WTC11 (cell line): ENCODE measurements at regions not wholly inside any gene's neighbourhood (a gene's known extent, or its start where the extent isn't known, plus 50 kb on each side); places are given as distances from the start of the nearest gene placed in this dataset.

Experiments
- ATF3 ChIP-seq: sonication (generic); formaldehyde crosslinking; conservative IDR thresholded peaks from 2 replicates; pipeline ENCODE4 v1.8.1; 2022; ENCODE audit warnings: mild to moderate bottlenecking, missing genetic modification reagents
- E2F4 ChIP-seq: sonication (generic); formaldehyde crosslinking; IDR thresholded peaks from 2 replicates; pipeline ENCODE4 v1.8.1; 2022; ENCODE audit warnings: low read depth, mild to moderate bottlenecking, moderate library complexity, missing genetic modification reagents, borderline replicate concordance
- ERG ChIP-seq: fragments of 250-450 bp; sonication (Bioruptor Pico); IDR thresholded peaks from 2 replicates; pipeline ENCODE4 v1.8.0; 2021; ENCODE audit warnings: mild to moderate bottlenecking
- FOXJ3 ChIP-seq: sonication (generic); formaldehyde crosslinking; IDR thresholded peaks from 2 replicates; pipeline ENCODE4 v1.9.0; 2021; ENCODE audit warnings: missing genetic modification reagents, mild to moderate bottlenecking, borderline replicate concordance
- SOX15 ChIP-seq: fragments of 250-450 bp; sonication (Bioruptor Pico); IDR thresholded peaks from 2 replicates; pipeline ENCODE4 v1.9.0; 2021; ENCODE audit warnings: mild to moderate bottlenecking
- TCF7 ChIP-seq: sonication (generic); formaldehyde crosslinking; IDR thresholded peaks from 2 replicates; pipeline ENCODE4 v1.8.0; 2022; ENCODE audit warnings: mild to moderate bottlenecking, low read depth, missing genetic modification reagents, moderate library complexity
- TF ChIP-seq, protein P1 (sequence below): fragments of 200-600 bp; IDR thresholded peaks from 2 replicates; pipeline ENCODE4 v1.8.0; 2022; ENCODE audit warnings: antibody characterized with exemption
- TF ChIP-seq, protein P2 (sequence below): sonication (generic); formaldehyde crosslinking; IDR thresholded peaks from 2 replicates; pipeline ENCODE4 v1.8.1; 2023; ENCODE audit warnings: mild to moderate bottlenecking, missing genetic modification reagents, moderate library complexity

GRCh38 chr7:68050627-68051026 lies 1054.0 kb downstream of the TYW1 start:
- TF ChIP-seq, protein P1, sequence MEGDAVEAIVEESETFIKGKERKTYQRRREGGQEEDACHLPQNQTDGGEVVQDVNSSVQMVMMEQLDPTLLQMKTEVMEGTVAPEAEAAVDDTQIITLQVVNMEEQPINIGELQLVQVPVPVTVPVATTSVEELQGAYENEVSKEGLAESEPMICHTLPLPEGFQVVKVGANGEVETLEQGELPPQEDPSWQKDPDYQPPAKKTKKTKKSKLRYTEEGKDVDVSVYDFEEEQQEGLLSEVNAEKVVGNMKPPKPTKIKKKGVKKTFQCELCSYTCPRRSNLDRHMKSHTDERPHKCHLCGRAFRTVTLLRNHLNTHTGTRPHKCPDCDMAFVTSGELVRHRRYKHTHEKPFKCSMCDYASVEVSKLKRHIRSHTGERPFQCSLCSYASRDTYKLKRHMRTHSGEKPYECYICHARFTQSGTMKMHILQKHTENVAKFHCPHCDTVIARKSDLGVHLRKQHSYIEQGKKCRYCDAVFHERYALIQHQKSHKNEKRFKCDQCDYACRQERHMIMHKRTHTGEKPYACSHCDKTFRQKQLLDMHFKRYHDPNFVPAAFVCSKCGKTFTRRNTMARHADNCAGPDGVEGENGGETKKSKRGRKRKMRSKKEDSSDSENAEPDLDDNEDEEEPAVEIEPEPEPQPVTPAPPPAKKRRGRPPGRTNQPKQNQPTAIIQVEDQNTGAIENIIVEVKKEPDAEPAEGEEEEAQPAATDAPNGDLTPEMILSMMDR = no peak
- TF ChIP-seq E2F4 (CRISPR knock-in tag) (no peak), TCF7 (CRISPR knock-in tag) (no peak), SOX15 (CRISPR knock-in tag) (no peak), ATF3 (no peak), FOXJ3 (CRISPR knock-in tag) (no peak), ERG (CRISPR knock-in tag) (no peak)
- TF ChIP-seq, protein P2, sequence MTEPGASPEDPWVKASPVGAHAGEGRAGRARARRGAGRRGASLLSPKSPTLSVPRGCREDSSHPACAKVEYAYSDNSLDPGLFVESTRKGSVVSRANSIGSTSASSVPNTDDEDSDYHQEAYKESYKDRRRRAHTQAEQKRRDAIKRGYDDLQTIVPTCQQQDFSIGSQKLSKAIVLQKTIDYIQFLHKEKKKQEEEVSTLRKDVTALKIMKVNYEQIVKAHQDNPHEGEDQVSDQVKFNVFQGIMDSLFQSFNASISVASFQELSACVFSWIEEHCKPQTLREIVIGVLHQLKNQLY (CRISPR knock-in tag) = no peak
